ENCODE measurements at regions not wholly inside any gene's neighbourhood (a gene's known extent, or its start where the extent isn't known, plus 50 kb on each side); places are given as distances from the start of the nearest gene placed in this dataset.

DNA sequence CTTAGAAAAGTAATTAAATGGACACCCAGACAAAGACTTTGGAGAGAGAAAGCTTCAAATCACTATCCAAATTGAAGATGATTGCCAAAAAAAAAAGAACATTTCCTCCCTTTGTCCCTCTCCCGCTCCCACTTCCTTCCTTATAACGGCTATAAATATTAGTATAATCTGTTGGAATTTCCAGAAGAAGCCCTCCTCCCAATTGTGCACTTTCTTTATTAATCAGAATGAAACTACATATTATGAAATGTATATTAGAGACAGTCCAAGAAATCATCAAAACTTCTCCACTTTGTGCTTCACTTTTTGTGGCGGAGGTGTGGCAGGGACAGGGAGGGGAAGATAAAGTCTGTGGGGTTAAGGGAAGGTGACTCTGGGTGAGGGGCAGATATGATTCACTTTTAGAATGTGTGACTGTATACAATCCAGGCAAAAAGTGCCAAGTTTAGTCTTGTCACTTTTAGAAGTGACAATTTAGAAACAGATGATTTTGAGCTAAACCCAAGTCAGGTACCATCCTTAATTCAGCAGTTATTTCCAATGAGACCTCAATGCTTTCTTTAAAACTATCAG lies 195.0 kb upstream of the MARCKS start (continued):
- TF ChIP-seq EZH2 (IDR thresholded peaks at IDR 0.05) (no peak), SRF (IDR thresholded peaks at IDR 0.05; ENCODE audit: low read depth) (no peak), ZFX (IDR thresholded peaks at IDR 0.05) (no peak), MAX (IDR thresholded peaks at IDR 0.05) (no peak), EZH2phosphoT487 (IDR thresholded peaks at IDR 0.05; ENCODE audit: borderline replicate concordance) (no peak), POLR2AphosphoS5 (IDR thresholded peaks at IDR 0.05; ENCODE audit: low read depth, low read length) (no peak), SP1 (IDR thresholded peaks at IDR 0.05; ENCODE audit: low read depth) (no peak), POLR2A (IDR thresholded peaks at IDR 0.05; ENCODE audit: borderline replicate concordance, extremely low read depth, insufficient read depth, insufficient read length) (no peak), YY1 (IDR thresholded peaks at IDR 0.05; ENCODE audit: extremely low read depth, insufficient replicate concordance, low read depth, low read length) (no peak)

GRCh38 chr6:113662688-113663333 lies 194.3 kb upstream of the MARCKS start:
- RAD21 ChIA-PET (ENCODE audit: low non-redundant PET in 1 of 2, low total read pairs in 2 of 2, uncharacterized antibody in 2 of 2, unreplicated experiment in 2 of 2) = no interaction called here
- CTCF ChIA-PET = no interaction called here
- Histone ChIP-seq H3K9ac (ENCODE audit: low read length) (no peak overlapping the region), H3K27ac (ENCODE audit: low read depth, low read length) (no peak overlapping the region), H3K4me3 (replicated peaks in 1 of 2; ENCODE audit: low read depth in 1 of 2, low read length in 2 of 2) (no peak overlapping the region), H3K9me3 (ENCODE audit: control insufficient read depth in 1 of 2, insufficient read depth in 1 of 2, low read depth in 1 of 2, low read length in 2 of 2) (no peaks in the 10 kb centered on the region), H3K79me2 (ENCODE audit: insufficient read depth, low read length) (no peaks in the 10 kb centered on the region), H2AFZ (ENCODE audit: low read depth, low read length, poor library complexity, severe bottlenecking) (no peak overlapping the region), H4K20me1 (ENCODE audit: insufficient read depth) (no peaks in the 10 kb centered on the region), H3K27me3 (ENCODE audit: insufficient read depth, low read length) (no peaks in the 10 kb centered on the region), H3K36me3 (ENCODE audit: control insufficient read depth in 1 of 2, insufficient read depth in 2 of 2, low read length in 2 of 2) (no peaks in the 10 kb centered on the region), H3K4me1 (ENCODE audit: control insufficient read depth in 1 of 2, insufficient read depth in 2 of 2, low read length in 2 of 2) (no peaks in the 10 kb centered on the region), H3K9me2 (ENCODE audit: insufficient read depth) (no peaks in the 10 kb centered on the region), H3K4me2 (ENCODE audit: low read length) (no peak overlapping the region)
- ATAC-seq (no peak), DNase-seq (ENCODE audit: low read depth, low spot score) (no peak)
- intact Hi-C loops (cut with micrococcal nuclease) = no loop called here
- no TSS peak for BruUV-seq (replicated peaks)
- POLR2A ChIA-PET = no interaction called here
- TF ChIP-seq SRF (IDR thresholded peaks at IDR 0.05; ENCODE audit: low read depth) = no peak
- no peak for TF ChIP-seq TCF7L2 (IDR thresholded peaks at IDR 0.05; ENCODE audit: borderline replicate concordance, extremely low read depth, insufficient read depth, insufficient read length)
- no peak for TF ChIP-seq JUND (IDR thresholded peaks at IDR 0.05)
- TF ChIP-seq SP1 (IDR thresholded peaks at IDR 0.05; ENCODE audit: low read depth) = no peak
- no peak for TF ChIP-seq ZFX (IDR thresholded peaks at IDR 0.05)
- TF ChIP-seq CTCF (IDR thresholded peaks at IDR 0.05 in 2 of 3, conservative IDR thresholded peaks at IDR 0.05 in 1 of 3; ENCODE audit: borderline replicate concordance in 1 of 3, insufficient read depth in 1 of 3, low read depth in 2 of 3, low read length in 2 of 3) = no peak
- no peak for TF ChIP-seq CBX3 (IDR thresholded peaks at IDR 0.05; ENCODE audit: low read depth)
- TF ChIP-seq, protein P1, sequence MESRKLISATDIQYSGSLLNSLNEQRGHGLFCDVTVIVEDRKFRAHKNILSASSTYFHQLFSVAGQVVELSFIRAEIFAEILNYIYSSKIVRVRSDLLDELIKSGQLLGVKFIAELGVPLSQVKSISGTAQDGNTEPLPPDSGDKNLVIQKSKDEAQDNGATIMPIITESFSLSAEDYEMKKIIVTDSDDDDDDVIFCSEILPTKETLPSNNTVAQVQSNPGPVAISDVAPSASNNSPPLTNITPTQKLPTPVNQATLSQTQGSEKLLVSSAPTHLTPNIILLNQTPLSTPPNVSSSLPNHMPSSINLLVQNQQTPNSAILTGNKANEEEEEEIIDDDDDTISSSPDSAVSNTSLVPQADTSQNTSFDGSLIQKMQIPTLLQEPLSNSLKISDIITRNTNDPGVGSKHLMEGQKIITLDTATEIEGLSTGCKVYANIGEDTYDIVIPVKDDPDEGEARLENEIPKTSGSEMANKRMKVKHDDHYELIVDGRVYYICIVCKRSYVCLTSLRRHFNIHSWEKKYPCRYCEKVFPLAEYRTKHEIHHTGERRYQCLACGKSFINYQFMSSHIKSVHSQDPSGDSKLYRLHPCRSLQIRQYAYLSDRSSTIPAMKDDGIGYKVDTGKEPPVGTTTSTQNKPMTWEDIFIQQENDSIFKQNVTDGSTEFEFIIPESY (IDR thresholded peaks at IDR 0.05; ENCODE audit: extremely low read depth, insufficient replicate concordance, low read length) = no peak
